ENCODE measurements at regions not wholly inside any gene's neighbourhood (a gene's known extent, or its start where the extent isn't known, plus 50 kb on each side); places are given as distances from the start of the nearest gene placed in this dataset.

DNA sequence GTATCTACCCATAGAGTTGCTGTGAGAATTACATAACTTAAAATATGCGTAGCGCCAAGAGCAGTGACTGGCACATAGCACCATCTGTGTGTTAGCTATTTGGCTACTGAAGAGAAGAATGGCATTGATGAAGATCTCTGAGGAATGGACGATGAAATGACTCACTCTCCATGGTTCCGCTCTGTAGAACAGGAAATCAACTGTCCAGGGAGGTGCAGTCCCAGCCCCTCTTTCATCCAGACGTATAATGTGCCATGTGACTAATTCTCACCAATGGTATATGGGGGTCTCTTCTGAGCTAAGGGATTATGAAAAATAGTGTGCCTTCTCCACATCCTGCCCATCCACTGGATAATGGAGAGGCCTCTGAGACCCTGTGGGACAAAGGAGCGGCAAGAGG is 254.8 kb downstream of the CYP26B1 start:
- POLR2A ChIA-PET, result no interaction called here
- H3K27ac ChIP-seq (ENCODE audit: extremely low read length, insufficient read depth, low read length), result no peak overlapping the region
- no peak overlapping the region for H3K4me2 ChIP-seq (ENCODE audit: low read depth, low read length)
- peaks cover 10 to 46% of the 10 kb centered on the region in 2 experiments for H3K27me3 ChIP-seq (ENCODE audit: control insufficient read depth in 1 of 2, insufficient read depth in 2 of 2, low read length in 2 of 2)
- no peaks in the 10 kb centered on the region for H4K20me1 ChIP-seq (ENCODE audit: insufficient read depth, low read length)
- in situ Hi-C loops (cut with HindIII; ENCODE audit: extremely low pct_ligation_motif_present, low pct_unique_long_range_greater_than_20kb) (no loop called here), intact Hi-C loops (cut with micrococcal nuclease; ENCODE audit: unreplicated experiment) (no loop called here)
- no TSS peak for BruUV-seq (replicated peaks)
- no peaks in the 10 kb centered on the region for H3K36me3 ChIP-seq (replicated peaks in 1 of 2; ENCODE audit: control insufficient read depth in 1 of 2, insufficient read depth in 2 of 2, low read length in 2 of 2)
- H3K79me2 ChIP-seq (ENCODE audit: insufficient read depth, low read length), result no peaks in the 10 kb centered on the region
- H3K9ac ChIP-seq (ENCODE audit: insufficient read depth, low read depth, low read length), result no peak overlapping the region
- H3K4me1 ChIP-seq (ENCODE audit: insufficient read depth, low read length), result no peaks in the 10 kb centered on the region
- WGBS (ENCODE audit: low lambda C conversion rate), result 51% methylated on average over 6 of the region's 6 CpGs
- no peak overlapping the region for H3K4me3 ChIP-seq (replicated peaks in 1 of 3; ENCODE audit: insufficient read depth in 1 of 3, low read depth in 2 of 3, low read length in 3 of 3)
- ATAC-seq, result no peak
- no peaks in the 10 kb centered on the region for H3K9me3 ChIP-seq (ENCODE audit: low read length)
- no peak overlapping the region for H2AFZ ChIP-seq (ENCODE audit: low read length)
- no peak for DNase-seq (ENCODE audit: low spot score)
- FAIRE-seq, result no peak
- CTCF ChIA-PET (ENCODE audit: low intra/inter-chr PET ratio, low total read pairs), result no interaction called here
- TF ChIP-seq ZBTB1 (CRISPR knock-in tag; IDR thresholded peaks at IDR 0.05; ENCODE audit: borderline replicate concordance) (no peak), ZNF20 (CRISPR knock-in tag; IDR thresholded peaks at IDR 0.05) (no peak), RORA (CRISPR knock-in tag; IDR thresholded peaks at IDR 0.05) (no peak), ZNF292 (CRISPR knock-in tag; IDR thresholded peaks at IDR 0.05; ENCODE audit: borderline replicate concordance, low read depth) (no peak), CENPT (CRISPR knock-in tag; IDR thresholded peaks at IDR 0.05; ENCODE audit: low read depth) (no peak), CBX2 (IDR thresholded peaks at IDR 0.05; ENCODE audit: low read depth, low read length) (no peak), CBX2 (CRISPR knock-in tag; IDR thresholded peaks at IDR 0.05; ENCODE audit: low read depth) (no peak), PAWR (CRISPR knock-in tag; IDR thresholded peaks at IDR 0.05; ENCODE audit: borderline replicate concordance) (no peak), ZNF597 (CRISPR knock-in tag; IDR thresholded peaks at IDR 0.05) (no peak), MEIS2 (CRISPR knock-in tag; IDR thresholded peaks at IDR 0.05) (no peak), ZMYM4 (CRISPR knock-in tag; IDR thresholded peaks at IDR 0.05) (no peak), ZNF138 (CRISPR knock-in tag; IDR thresholded peaks at IDR 0.05; ENCODE audit: low read depth) (no peak), U2AF1 (optimal IDR thresholded peaks at IDR 0.05; ENCODE audit: low read depth, low read length) (no peak), NFYB (CRISPR knock-in tag; IDR thresholded peaks at IDR 0.05) (no peak), E2F5 (CRISPR knock-in tag; conservative IDR thresholded peaks at IDR 0.05) (no peak)
- TF ChIP-seq, protein P1, sequence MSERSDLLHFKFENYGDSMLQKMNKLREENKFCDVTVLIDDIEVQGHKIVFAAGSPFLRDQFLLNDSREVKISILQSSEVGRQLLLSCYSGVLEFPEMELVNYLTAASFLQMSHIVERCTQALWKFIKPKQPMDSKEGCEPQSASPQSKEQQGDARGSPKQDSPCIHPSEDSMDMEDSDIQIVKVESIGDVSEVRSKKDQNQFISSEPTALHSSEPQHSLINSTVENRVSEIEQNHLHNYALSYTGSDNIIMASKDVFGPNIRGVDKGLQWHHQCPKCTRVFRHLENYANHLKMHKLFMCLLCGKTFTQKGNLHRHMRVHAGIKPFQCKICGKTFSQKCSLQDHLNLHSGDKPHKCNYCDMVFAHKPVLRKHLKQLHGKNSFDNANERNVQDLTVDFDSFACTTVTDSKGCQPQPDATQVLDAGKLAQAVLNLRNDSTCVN (CRISPR knock-in tag; IDR thresholded peaks at IDR 0.05; ENCODE audit: borderline replicate concordance), result no peak

Measured in HepG2 (cell line).